Osteocyte (in vitro differentiated cells): ENCODE measurements at regions not wholly inside any gene's neighbourhood (a gene's known extent, or its start where the extent isn't known, plus 50 kb on each side); places are given as distances from the start of the nearest gene placed in this dataset.

Experiments used
- DNase-seq: peaks from one replicate; pipeline ENCODE4 v3.0.0; 2021; ENCODE audit warnings: mixed read lengths; ENCODE audit not compliant: unreplicated experiment; ENCODE audit errors: extremely low spot score
- H3K27ac Mint-ChIP-seq: one replicate; pipeline ENCODE4 v1.8.0; 2021; ENCODE audit warnings: mild to moderate bottlenecking, mixed read lengths; ENCODE audit not compliant: unreplicated experiment
- H3K27me3 Mint-ChIP-seq: one replicate; pipeline ENCODE4 v1.8.0; 2021; ENCODE audit warnings: mixed read lengths; ENCODE audit not compliant: unreplicated experiment
- H3K36me3 Mint-ChIP-seq: one replicate; pipeline ENCODE4 v1.8.0; 2021; ENCODE audit warnings: mixed read lengths; ENCODE audit not compliant: unreplicated experiment
- H3K4me1 Mint-ChIP-seq: one replicate; pipeline ENCODE4 v1.8.0; 2021; ENCODE audit warnings: mixed read lengths; ENCODE audit not compliant: unreplicated experiment
- H3K4me3 Mint-ChIP-seq: one replicate; pipeline ENCODE4 v1.8.0; 2021; ENCODE audit warnings: mild to moderate bottlenecking, moderate library complexity, mixed read lengths; ENCODE audit not compliant: unreplicated experiment
- H3K9me3 Mint-ChIP-seq: one replicate; pipeline ENCODE4 v1.8.0; 2021; ENCODE audit warnings: mixed read lengths; ENCODE audit not compliant: unreplicated experiment
- CTCF ChIP-seq: fragments of 200-600 bp; sonication (generic); IDR thresholded peaks from 2 replicates; pipeline ENCODE4 v1.5.0; 2021; ENCODE audit warnings: antibody characterized with exemption, mild to moderate bottlenecking, moderate library complexity

DNA sequence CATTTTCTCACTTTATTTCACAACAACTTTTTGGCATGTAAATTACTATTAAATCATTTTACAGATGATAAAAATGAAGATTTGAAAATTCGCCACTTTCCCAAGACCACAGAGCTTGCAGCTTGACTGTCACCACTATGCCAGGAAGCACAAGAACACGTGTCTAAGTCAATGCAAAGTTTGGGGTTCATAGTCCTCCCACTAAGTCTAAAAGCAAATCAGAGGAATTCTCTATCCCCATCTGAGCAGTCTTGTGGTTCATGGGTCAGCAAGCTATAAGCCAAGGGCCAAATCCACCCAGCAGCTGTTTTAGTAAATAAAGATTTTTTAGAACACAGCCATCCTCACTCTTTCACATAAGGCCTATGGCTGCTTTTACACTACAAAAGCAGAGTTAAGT is 833.3 kb upstream of the INTU start:
- Mint-ChIP-seq H3K36me3 (no peaks in the 10 kb centered on the region), H3K9me3 (no peaks in the 10 kb centered on the region), H3K4me3 (no peak overlapping the region), H3K27me3 (no peaks in the 10 kb centered on the region), H3K4me1 (peaks cover 22% of the 10 kb centered on the region), H3K27ac (peak overlapping the region; percentile 77)
- no peak for DNase-seq
- TF ChIP-seq CTCF: no peak

GRCh38 chr4:126799971-126800574 is 832.7 kb upstream of the INTU start:
- no peak for TF ChIP-seq CTCF
- Mint-ChIP-seq H3K9me3 (no peaks in the 10 kb centered on the region), H3K27me3 (no peaks in the 10 kb centered on the region), H3K4me1 (peaks cover 22% of the 10 kb centered on the region), H3K36me3 (no peaks in the 10 kb centered on the region), H3K27ac (peak overlapping the region; percentile 77), H3K4me3 (no peak overlapping the region)
- no peak for DNase-seq

GRCh38 chr4:126800575-126801141 is 832.1 kb upstream of the INTU start:
- Mint-ChIP-seq H3K27me3 (no peaks in the 10 kb centered on the region), H3K4me1 (peaks cover 25% of the 10 kb centered on the region), H3K36me3 (no peaks in the 10 kb centered on the region), H3K9me3 (no peaks in the 10 kb centered on the region), H3K27ac (peak overlapping the region; percentile 77), H3K4me3 (no peak overlapping the region)
- no peak for DNase-seq
- no peak for TF ChIP-seq CTCF

GRCh38 chr4:126807132-126807531 is 825.6 kb upstream of the INTU start:
- Mint-ChIP-seq H3K9me3 (no peaks in the 10 kb centered on the region), H3K36me3 (no peaks in the 10 kb centered on the region), H3K27me3 (no peaks in the 10 kb centered on the region), H3K27ac (peak overlapping the region; percentile 33), H3K4me3 (no peak overlapping the region), H3K4me1 (peaks cover 27% of the 10 kb centered on the region)
- DNase-seq: no peak
- no peak for TF ChIP-seq CTCF

DNA sequence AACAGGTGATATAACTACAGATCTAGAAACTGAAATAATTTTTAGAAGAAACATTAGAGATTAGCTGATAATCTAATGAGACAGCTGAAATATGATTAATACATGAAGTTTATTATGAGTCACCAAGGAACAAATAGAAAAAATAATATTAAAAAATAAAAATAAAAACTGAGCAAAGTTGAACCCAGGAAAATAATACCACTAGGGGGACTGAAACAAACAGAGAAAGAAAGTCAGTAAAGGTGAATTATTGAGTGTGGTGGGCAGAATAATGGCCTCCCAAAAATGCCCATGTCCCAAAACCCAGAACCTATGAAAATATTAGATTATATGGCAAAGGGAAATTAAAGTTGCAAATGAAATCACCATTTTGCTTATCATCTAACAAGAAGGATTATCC is 820.7 kb upstream of the INTU start:
- H3K36me3 Mint-ChIP-seq: peaks cover 1% of the 10 kb centered on the region
- H3K4me3 Mint-ChIP-seq: no peak overlapping the region
- peaks cover 13% of the 10 kb centered on the region for H3K9me3 Mint-ChIP-seq
- H3K4me1 Mint-ChIP-seq: peaks cover 20% of the 10 kb centered on the region
- no peak overlapping the region for H3K27ac Mint-ChIP-seq
- no peak for TF ChIP-seq CTCF
- H3K27me3 Mint-ChIP-seq: no peaks in the 10 kb centered on the region
- DNase-seq: no peak
